Activated CD8-positive, alpha-beta T cell treated with anti-CD3 and anti-CD28 coated beads for 36 hours (primary cell): ENCODE measurements at regions not wholly inside any gene's neighbourhood (a gene's known extent, or its start where the extent isn't known, plus 50 kb on each side); places are given as distances from the start of the nearest gene placed in this dataset.

Experiments
- ATAC-seq: fragments of 200-7000 bp; cut with Tn5 transposase; one replicate; pipeline ENCODE4 v1.10.0; 2021; ENCODE audit warnings: mild to moderate bottlenecking, moderate library complexity
- CTCF ChIA-PET: fragments of 350-600 bp; sonication (Branson Sonifier 250); formaldehyde crosslinking; loops from one replicate; lab custom pipeline; 2021; ENCODE audit warnings: antibody characterized with exemption; lab: Charles Lee
- POLR2A ChIA-PET: fragments of 350-600 bp; sonication (Branson Sonifier 250); formaldehyde crosslinking; loops from one replicate; lab custom pipeline; 2021; ENCODE audit warnings: antibody characterized with exemption; lab: Charles Lee
- DNase-seq: peaks from one replicate; pipeline ENCODE4 v3.0.0-alpha.2; 2020
- H3K27ac Mint-ChIP-seq: one replicate; pipeline ENCODE4 v1.8.0; 2021; ENCODE audit warnings: mild to moderate bottlenecking, mixed read lengths
- H3K27me3 Mint-ChIP-seq: one replicate; pipeline ENCODE4 v1.8.0; 2021; ENCODE audit warnings: mixed read lengths
- H3K36me3 Mint-ChIP-seq: one replicate; pipeline ENCODE4 v1.8.0; 2021; ENCODE audit warnings: low read depth, mixed read lengths
- H3K4me1 Mint-ChIP-seq: one replicate; pipeline ENCODE4 v1.8.0; 2021; ENCODE audit warnings: low read depth, mixed read lengths
- H3K4me3 Mint-ChIP-seq: one replicate; pipeline ENCODE4 v1.8.0; 2021; ENCODE audit warnings: mild to moderate bottlenecking, moderate library complexity, mixed read lengths
- H3K9me3 Mint-ChIP-seq: one replicate; pipeline ENCODE4 v1.8.0; 2021; ENCODE audit warnings: mixed read lengths
- CTCF ChIP-seq: fragments of 200-600 bp; IDR thresholded peaks from one replicate; pipeline ENCODE4 v1.8.0; 2022; ENCODE audit warnings: antibody characterized with exemption, mild to moderate bottlenecking
- intact Hi-C: fragments of 100-400 bp; cut with micrococcal nuclease; formaldehyde crosslinking; loops from one replicate; pipeline ENCODE4 v1.10.0; 2022

- ATAC-seq = no peak
- no peak for TF ChIP-seq CTCF
- H3K4me3 Mint-ChIP-seq = no peak overlapping the region
- H3K27me3 Mint-ChIP-seq = peaks cover 22% of the 10 kb centered on the region
- DNase-seq = no peak
- no peak overlapping the region for H3K27ac Mint-ChIP-seq
- ChIA-PET CTCF (interaction anchor here (0.9 kb wide), 1 partner anchor 9 kb away, joined by 3 read pairs; no protein-coding TSS in a partner anchor), POLR2A (interaction anchor here (1.0 kb wide), 1 partner anchor 11 kb away, joined by 3 read pairs; no protein-coding TSS in a partner anchor)
- no peaks in the 10 kb centered on the region for H3K36me3 Mint-ChIP-seq
- intact Hi-C loops = no loop called here
- H3K9me3 Mint-ChIP-seq = no peaks in the 10 kb centered on the region
- no peaks in the 10 kb centered on the region for H3K4me1 Mint-ChIP-seq
These were observed 123.2 kb upstream of the LNX1 start for GRCh38 chr4:53714236-53715140.

GRCh38 chr4:53713767-53714166, 122.5 kb upstream of the LNX1 start:
- Mint-ChIP-seq H3K27me3 (peaks cover 18% of the 10 kb centered on the region), H3K9me3 (no peaks in the 10 kb centered on the region), H3K27ac (no peak overlapping the region), H3K4me1 (no peaks in the 10 kb centered on the region), H3K4me3 (no peak overlapping the region), H3K36me3 (no peaks in the 10 kb centered on the region)
- CTCF ChIA-PET = no interaction called here
- no peak for TF ChIP-seq CTCF
- intact Hi-C loops = no loop called here
- ATAC-seq = no peak
- DNase-seq = no peak
- POLR2A ChIA-PET = no interaction called here

- no peak for ATAC-seq
- Mint-ChIP-seq H3K27me3 (peaks cover 18% of the 10 kb centered on the region), H3K4me1 (no peaks in the 10 kb centered on the region), H3K27ac (no peak overlapping the region), H3K36me3 (no peaks in the 10 kb centered on the region), H3K9me3 (no peaks in the 10 kb centered on the region), H3K4me3 (no peak overlapping the region)
- TF ChIP-seq CTCF = no peak
- POLR2A ChIA-PET = no interaction called here
- no peak for DNase-seq
- CTCF ChIA-PET = no interaction called here
- intact Hi-C loops = no loop called here
These were observed 122.0 kb upstream of the LNX1 start for GRCh38 chr4:53713296-53713695.

- DNase-seq (no peak), ATAC-seq (no peak)
- no peaks in the 10 kb centered on the region for H3K36me3 Mint-ChIP-seq
- no peak for TF ChIP-seq CTCF
- H3K9me3 Mint-ChIP-seq = no peaks in the 10 kb centered on the region
- H3K4me1 Mint-ChIP-seq = no peaks in the 10 kb centered on the region
- intact Hi-C loops = no loop called here
- POLR2A ChIA-PET = no interaction called here
- no peak overlapping the region for H3K27ac Mint-ChIP-seq
- no peak overlapping the region for H3K4me3 Mint-ChIP-seq
- CTCF ChIA-PET = no interaction called here
- peaks cover 18% of the 10 kb centered on the region for H3K27me3 Mint-ChIP-seq
These were observed 121.2 kb upstream of the LNX1 start for GRCh38 chr4:53712408-53713020.

- no peak for TF ChIP-seq CTCF
- Mint-ChIP-seq H3K27ac (no peak overlapping the region), H3K36me3 (no peaks in the 10 kb centered on the region), H3K4me1 (no peaks in the 10 kb centered on the region), H3K27me3 (peaks cover 16% of the 10 kb centered on the region), H3K4me3 (no peak overlapping the region), H3K9me3 (no peaks in the 10 kb centered on the region)
- CTCF ChIA-PET = no interaction called here
- DNase-seq (no peak), ATAC-seq (no peak)
- POLR2A ChIA-PET = no interaction called here
- intact Hi-C loops = no loop called here
These were observed 120.6 kb upstream of the LNX1 start for GRCh38 chr4:53711926-53712325.
